ENCODE measurements at regions not wholly inside any gene's neighbourhood (a gene's known extent, or its start where the extent isn't known, plus 50 kb on each side); places are given as distances from the start of the nearest gene placed in this dataset.

DNA sequence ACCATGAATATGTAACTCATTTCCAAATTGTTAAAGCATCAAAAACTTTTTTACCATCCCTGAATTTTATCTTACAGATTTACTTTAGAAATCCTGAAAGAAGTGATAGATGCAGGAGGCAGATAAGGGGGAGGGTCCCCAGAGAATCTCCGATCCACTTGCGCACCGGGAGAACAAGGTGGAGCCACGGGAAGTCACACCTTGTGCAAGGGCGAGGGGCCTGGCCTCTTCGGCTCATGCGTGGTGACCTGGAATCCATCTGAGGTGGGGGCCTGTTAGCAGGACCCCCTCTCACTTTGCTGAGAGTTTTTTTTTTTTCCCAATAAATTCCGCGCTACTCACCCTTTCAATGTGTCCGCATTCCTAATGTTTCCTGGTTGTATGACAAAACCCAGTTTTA, 80.2 kb upstream of the CDKN3 start:
- Histone ChIP-seq H3K4me1 (ENCODE audit: control insufficient read depth in 1 of 2, insufficient read depth in 2 of 2, low read depth in 1 of 2, low read length in 1 of 2) (peaks cover 0 to 13% of the 10 kb centered on the region in 2 experiments; a peak in 1 of 4 replicates), H3K9ac (no peak overlapping the region), H3K79me2 (ENCODE audit: insufficient read depth) (no peaks in the 10 kb centered on the region), H3K4me2 (no peak overlapping the region), H3K9me3 (no peaks in the 10 kb centered on the region), H2AFZ (ENCODE audit: low read depth) (no peak overlapping the region), H3K27me3 (ENCODE audit: insufficient read depth) (peaks cover 38% of the 10 kb centered on the region), H4K20me1 (ENCODE audit: insufficient read depth) (no peaks in the 10 kb centered on the region), H3K4me3 (ENCODE audit: low read depth in 2 of 2, low read length in 1 of 2) (no peak overlapping the region), H3K27ac (ENCODE audit: low read depth in 2 of 2, low read length in 1 of 2) (no peak overlapping the region), H3K36me3 (replicated peaks in 1 of 2; ENCODE audit: control insufficient read depth in 1 of 2, insufficient read depth in 2 of 2, low read length in 1 of 2) (no peaks in the 10 kb centered on the region), H3F3A (replicated peaks; ENCODE audit: insufficient read depth) (no peaks in the 10 kb centered on the region), H3K9me2 (no peaks in the 10 kb centered on the region)
- POLR2A ChIA-PET = no interaction called here
- TF ChIP-seq MXI1 (IDR thresholded peaks at IDR 0.05; ENCODE audit: low read depth, low read length) (no peak), CHD2 (IDR thresholded peaks at IDR 0.05; ENCODE audit: low read length, partially characterized antibody) (no peak), SIN3A (IDR thresholded peaks at IDR 0.05; ENCODE audit: borderline replicate concordance, low read depth, low read length) (no peak), NFIC (IDR thresholded peaks at IDR 0.05; ENCODE audit: borderline replicate concordance) (no peak), NRF1 (IDR thresholded peaks at IDR 0.05; ENCODE audit: low read depth, low read length) (no peak), TAF1 (IDR thresholded peaks at IDR 0.05; ENCODE audit: borderline replicate concordance, low read depth, low read length) (no peak), JUND (IDR thresholded peaks at IDR 0.05) (no peak), RFX5 (IDR thresholded peaks at IDR 0.05; ENCODE audit: low read length) (no peak), FOXM1 (IDR thresholded peaks at IDR 0.05; ENCODE audit: low read depth) (no peak), EP300 (IDR thresholded peaks at IDR 0.05; ENCODE audit: borderline replicate concordance in 1 of 2, low read depth in 1 of 2, low read length in 1 of 2) (no peak), SMC3 (IDR thresholded peaks at IDR 0.05; ENCODE audit: low read depth, low read length) (no peak), FOXJ3 (CRISPR knock-in tag; IDR thresholded peaks at IDR 0.05) (no peak), MEF2A (IDR thresholded peaks at IDR 0.05; ENCODE audit: borderline replicate concordance, low read depth) (no peak)
- TF ChIP-seq, protein P1, sequence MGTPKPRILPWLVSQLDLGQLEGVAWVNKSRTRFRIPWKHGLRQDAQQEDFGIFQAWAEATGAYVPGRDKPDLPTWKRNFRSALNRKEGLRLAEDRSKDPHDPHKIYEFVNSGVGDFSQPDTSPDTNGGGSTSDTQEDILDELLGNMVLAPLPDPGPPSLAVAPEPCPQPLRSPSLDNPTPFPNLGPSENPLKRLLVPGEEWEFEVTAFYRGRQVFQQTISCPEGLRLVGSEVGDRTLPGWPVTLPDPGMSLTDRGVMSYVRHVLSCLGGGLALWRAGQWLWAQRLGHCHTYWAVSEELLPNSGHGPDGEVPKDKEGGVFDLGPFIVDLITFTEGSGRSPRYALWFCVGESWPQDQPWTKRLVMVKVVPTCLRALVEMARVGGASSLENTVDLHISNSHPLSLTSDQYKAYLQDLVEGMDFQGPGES (IDR thresholded peaks at IDR 0.05; ENCODE audit: low read depth, low read length) = no peak
- TF ChIP-seq, protein P2, sequence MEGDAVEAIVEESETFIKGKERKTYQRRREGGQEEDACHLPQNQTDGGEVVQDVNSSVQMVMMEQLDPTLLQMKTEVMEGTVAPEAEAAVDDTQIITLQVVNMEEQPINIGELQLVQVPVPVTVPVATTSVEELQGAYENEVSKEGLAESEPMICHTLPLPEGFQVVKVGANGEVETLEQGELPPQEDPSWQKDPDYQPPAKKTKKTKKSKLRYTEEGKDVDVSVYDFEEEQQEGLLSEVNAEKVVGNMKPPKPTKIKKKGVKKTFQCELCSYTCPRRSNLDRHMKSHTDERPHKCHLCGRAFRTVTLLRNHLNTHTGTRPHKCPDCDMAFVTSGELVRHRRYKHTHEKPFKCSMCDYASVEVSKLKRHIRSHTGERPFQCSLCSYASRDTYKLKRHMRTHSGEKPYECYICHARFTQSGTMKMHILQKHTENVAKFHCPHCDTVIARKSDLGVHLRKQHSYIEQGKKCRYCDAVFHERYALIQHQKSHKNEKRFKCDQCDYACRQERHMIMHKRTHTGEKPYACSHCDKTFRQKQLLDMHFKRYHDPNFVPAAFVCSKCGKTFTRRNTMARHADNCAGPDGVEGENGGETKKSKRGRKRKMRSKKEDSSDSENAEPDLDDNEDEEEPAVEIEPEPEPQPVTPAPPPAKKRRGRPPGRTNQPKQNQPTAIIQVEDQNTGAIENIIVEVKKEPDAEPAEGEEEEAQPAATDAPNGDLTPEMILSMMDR (IDR thresholded peaks at IDR 0.05) = no peak
- TF ChIP-seq, protein P3, sequence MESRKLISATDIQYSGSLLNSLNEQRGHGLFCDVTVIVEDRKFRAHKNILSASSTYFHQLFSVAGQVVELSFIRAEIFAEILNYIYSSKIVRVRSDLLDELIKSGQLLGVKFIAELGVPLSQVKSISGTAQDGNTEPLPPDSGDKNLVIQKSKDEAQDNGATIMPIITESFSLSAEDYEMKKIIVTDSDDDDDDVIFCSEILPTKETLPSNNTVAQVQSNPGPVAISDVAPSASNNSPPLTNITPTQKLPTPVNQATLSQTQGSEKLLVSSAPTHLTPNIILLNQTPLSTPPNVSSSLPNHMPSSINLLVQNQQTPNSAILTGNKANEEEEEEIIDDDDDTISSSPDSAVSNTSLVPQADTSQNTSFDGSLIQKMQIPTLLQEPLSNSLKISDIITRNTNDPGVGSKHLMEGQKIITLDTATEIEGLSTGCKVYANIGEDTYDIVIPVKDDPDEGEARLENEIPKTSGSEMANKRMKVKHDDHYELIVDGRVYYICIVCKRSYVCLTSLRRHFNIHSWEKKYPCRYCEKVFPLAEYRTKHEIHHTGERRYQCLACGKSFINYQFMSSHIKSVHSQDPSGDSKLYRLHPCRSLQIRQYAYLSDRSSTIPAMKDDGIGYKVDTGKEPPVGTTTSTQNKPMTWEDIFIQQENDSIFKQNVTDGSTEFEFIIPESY (IDR thresholded peaks at IDR 0.05; ENCODE audit: borderline replicate concordance, low read depth) = no peak
- no peak for DNase-seq
- 80% methylated on average over 10 of the region's 10 CpGs for WGBS (ENCODE audit: low lambda C conversion rate)
- CTCF ChIA-PET = interaction anchor here (1.6 kb wide), 1 partner anchor 32 kb away, joined by 7 read pairs; no protein-coding TSS in a partner anchor

All from SK-N-SH (cell line).